ENCODE measurements at regions not wholly inside any gene's neighbourhood (a gene's known extent, or its start where the extent isn't known, plus 50 kb on each side); places are given as distances from the start of the nearest gene placed in this dataset.

GRCh38 chr6:99186417-99186816 is 163.1 kb downstream of the FAXC start:
- TF ChIP-seq, protein P1, sequence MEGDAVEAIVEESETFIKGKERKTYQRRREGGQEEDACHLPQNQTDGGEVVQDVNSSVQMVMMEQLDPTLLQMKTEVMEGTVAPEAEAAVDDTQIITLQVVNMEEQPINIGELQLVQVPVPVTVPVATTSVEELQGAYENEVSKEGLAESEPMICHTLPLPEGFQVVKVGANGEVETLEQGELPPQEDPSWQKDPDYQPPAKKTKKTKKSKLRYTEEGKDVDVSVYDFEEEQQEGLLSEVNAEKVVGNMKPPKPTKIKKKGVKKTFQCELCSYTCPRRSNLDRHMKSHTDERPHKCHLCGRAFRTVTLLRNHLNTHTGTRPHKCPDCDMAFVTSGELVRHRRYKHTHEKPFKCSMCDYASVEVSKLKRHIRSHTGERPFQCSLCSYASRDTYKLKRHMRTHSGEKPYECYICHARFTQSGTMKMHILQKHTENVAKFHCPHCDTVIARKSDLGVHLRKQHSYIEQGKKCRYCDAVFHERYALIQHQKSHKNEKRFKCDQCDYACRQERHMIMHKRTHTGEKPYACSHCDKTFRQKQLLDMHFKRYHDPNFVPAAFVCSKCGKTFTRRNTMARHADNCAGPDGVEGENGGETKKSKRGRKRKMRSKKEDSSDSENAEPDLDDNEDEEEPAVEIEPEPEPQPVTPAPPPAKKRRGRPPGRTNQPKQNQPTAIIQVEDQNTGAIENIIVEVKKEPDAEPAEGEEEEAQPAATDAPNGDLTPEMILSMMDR (IDR thresholded peaks at IDR 0.05): no peak
- TF ChIP-seq POLR2AphosphoS5 (IDR thresholded peaks at IDR 0.05): no peak

All from breast epithelium (tissue), 3 donors.